ENCODE measurements at regions not wholly inside any gene's neighbourhood (a gene's known extent, or its start where the extent isn't known, plus 50 kb on each side); places are given as distances from the start of the nearest gene placed in this dataset.
"Not testable (repeated sequence)": the region's sequence is repeated elsewhere in the genome, so short reads cannot be mapped to it uniquely, and the experiment has no call there.

- DNase-seq, result peak; percentile 70
Observed at GRCh38 chr13:59391696-59392095, 772.0 kb downstream of the DIAPH3 start.

GRCh38 chr13:59392328-59392727 lies 771.4 kb downstream of the DIAPH3 start:
- no peak for DNase-seq

GRCh38 chr13:59394496-59394895 lies 769.2 kb downstream of the DIAPH3 start:
- DNase-seq, result no peak

GRCh38 chr13:59398127-59398526 lies 765.6 kb downstream of the DIAPH3 start:
- DNase-seq, result no peak

DNA sequence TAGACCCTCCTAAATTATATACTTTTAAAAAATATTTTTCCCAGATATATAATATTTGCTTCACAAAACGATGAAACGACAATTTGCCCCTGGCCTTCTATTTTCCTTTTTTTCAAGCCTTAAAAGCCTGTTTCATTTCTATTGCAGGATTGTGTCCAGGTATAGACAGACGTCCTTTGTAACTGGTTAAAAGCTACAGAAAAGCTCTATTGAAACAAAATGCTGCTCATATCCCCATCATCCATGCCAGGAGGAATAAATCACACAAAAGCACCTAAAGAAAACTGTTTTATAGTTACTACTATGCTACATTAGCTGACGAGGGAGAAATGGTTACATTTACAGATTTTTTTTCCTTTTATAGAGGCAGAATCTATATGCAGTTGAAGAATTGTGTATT lies 765.1 kb downstream of the DIAPH3 start:
- DNase-seq, result no peak

DNA sequence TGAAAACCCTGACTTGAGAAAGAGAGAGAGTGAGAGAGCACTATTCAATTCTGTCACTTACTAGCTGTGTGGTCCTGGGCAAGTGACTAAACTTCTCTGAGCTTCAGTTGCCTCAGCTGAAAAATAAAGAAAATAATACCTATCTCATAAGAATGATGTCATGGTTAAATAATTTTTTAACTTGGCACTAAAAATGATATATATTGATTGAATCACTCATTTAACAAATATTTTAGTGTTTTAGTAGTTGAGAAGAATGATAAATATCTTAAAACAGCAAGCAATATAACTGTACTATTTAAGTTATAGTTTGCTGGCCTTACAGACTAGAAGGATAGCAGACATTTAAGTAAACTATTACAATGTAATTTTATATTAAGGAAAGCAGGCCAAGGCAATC lies 764.2 kb downstream of the DIAPH3 start:
- no peak for DNase-seq

- no peak for DNase-seq
Observed at GRCh38 chr13:59404331-59404730, 759.4 kb downstream of the DIAPH3 start.

- not testable (repeated sequence) for DNase-seq
Observed at GRCh38 chr13:59407251-59407650, 756.5 kb downstream of the DIAPH3 start.

DNA sequence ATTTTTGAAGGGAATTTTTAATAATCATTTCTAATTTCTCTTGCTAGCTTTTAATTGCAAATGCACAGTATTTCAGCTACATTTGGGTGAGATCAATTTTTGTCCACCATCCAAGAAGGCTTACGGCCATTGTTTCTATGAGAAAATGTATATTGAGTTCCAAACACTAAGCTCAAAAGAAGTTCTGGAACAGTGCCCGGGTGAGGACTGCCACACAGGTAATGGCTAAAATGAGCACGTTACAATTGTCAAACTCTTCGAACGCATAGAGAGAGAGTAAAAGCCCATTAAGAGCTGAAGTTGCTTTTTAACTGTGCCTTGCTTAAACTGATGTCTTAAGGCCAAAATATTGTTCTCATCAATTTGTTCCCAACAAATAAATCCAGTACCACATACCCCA lies 755.0 kb downstream of the DIAPH3 start:
- no peak for DNase-seq

DNA sequence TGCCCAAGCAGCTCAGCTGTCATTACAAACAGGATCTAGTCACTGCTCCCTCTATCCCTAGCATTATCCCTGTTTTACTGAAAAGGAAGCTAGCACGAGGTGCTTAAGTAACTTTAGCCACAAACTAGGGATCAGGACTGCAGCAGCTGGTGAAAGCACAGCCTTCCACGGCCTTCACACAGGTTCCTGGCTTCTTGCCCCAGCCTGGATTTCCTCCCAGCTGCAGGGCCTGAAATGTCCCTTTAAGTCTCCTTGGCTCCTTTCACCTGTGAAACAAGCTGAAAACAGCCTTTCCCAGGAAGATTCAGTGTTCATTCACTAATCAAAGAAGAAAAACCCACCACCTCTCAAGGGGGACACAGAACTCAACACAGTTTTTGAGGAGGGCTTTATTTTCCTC lies 754.5 kb downstream of the DIAPH3 start:
- DNase-seq, result no peak

DNA sequence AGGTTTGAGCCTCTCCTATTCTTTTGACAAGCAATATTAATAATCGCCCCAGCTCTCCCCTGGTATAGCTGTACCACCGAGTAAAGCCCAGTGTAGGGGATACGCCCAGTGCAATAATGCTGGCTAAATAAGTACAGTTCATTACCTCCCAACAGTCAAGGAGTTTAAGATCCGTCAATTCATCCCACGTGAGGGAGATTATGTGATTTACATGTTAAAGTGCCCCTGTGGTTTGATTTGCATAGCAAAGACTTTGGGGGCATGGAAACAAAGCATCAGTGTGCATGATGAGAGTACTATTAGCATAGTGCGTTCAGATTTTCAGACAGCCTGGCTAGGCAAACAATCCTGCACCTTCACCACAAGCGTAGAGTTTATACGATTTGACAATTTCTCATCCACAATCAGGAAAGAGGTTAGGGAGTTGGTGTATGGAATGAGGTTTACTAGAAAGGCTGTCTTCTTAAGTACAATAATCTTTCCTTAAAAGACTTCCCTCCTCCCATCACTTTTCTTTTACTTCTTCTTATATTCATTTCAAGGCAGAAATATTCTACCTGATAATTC lies 754.0 kb downstream of the DIAPH3 start:
- DNase-seq, result no peak

DNA sequence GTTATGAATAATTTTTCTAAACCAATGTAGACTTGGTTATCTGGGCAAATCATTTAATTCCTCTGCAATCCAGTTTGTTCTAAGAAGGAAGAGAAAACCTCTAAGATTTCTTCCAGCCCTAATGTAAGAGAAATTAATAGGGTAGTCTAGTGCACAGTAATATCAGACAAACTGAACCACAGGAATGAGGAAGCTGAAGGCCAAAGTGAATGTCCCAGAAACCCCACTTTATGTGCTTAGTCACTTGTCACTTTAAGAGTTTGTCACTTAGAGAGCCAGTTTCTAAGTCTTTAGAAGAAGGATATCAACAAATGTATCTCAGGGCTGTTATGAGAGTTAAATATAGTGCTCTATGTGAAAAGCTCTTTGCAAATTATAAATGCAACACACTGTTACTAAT lies 750.6 kb downstream of the DIAPH3 start:
- no peak for DNase-seq

DNA sequence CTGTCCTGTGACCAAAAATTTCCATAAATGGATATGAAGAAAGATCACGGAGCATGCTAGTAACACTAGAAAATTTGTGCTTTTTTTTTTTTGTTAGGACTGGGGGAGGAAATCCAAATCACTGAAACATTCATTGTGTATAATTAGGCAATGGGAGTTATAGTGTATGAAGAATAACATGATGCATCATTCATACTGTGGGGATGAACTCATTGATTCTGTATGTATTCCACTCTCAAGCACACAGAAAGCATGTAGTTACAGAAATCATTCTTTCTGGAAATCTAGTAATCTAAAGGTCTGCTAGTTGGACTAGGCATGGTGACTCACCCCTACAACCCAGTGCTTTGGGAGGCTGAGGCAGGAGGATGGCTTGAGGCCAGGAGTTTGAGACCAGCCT lies 749.7 kb downstream of the DIAPH3 start:
- no peak for DNase-seq

DNA sequence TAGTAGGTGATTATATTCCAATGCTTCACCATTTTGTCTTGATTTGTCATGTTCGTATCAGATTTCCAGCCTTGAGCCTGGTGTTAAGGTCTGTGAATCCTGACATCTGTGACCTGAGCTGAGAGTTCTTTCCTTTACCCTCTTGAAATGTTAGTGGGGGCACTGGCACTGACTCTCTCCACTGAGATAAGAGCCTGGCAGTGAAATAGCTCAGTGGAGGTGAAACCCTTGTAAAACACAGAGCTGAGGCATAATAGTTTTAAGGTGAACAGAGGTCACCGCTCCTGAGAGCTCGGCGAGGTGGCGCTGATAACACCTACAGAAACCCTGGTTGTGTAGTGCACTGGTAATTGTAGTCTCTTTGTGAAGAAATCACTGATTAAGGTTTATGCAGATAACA lies 748.2 kb downstream of the DIAPH3 start:
- DNase-seq, result no peak

DNA sequence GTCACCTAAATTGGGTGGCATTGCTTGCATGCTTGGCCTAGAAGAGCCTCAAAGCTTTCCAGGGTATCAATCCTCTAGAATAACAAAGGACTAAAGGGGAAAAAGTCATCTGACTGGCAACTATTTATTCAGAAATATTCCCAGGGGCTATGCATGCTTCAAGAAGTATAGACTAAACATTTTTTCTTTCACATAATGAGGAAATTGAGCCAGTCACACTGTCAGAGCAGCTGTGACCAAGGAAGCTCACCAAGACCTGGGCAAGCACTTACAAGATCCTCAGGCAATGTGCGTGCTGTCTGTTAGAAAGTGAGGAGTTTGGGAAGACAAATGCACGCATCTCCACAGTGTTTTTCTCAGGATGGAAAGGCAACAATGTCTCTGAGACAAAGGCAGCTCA lies 747.2 kb downstream of the DIAPH3 start:
- DNase-seq, result no peak

DNA sequence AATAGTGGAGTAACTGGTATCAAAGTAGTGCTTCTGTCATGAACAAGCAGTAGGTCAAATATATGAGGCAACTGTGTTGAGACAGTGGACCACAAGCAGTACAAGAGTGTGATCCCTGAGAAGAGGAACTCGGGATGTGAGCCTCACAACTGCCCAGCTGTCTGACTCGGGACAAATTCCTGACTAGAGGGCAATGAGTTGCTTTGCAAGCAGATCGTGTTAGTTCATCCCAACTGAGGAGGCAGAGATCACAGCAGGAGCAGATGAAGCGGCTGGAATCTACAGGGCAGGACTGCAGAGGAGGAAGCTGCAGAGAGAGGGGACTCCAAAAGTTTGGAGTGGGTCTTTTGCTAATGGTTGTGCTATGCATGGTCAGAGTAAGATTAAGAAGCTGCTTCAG lies 741.1 kb downstream of the DIAPH3 start:
- DNase-seq, result no peak

DNA sequence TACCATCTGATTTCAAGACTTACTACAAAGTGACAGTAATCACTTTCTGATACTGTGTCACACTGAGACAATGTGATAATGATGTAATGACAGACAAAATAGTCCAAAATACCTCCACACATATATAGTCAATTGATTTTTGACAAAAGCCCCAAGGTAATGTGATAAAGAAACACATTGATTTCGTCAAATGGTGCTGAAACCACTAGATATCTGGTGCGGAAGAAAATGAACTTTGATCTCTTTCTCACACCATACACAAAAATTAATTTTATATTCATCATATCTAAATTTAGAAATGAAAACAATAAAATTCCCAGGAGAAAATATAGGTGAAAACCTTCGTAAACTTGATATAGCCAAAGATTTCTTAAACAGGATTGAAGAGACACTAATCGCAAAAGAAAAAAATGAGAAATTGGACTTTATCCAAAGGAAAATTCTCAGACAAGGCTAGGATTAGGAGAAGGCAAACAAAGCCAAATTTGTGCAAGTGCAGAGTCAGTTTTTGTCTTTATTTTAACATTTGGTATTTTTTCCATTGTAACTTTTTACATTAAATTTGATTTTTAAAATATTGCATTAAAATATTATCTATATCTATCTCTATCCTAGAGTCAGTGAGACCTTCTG lies 739.9 kb downstream of the DIAPH3 start:
- DNase-seq, result no peak

GRCh38 chr13:59424661-59425060 lies 739.1 kb downstream of the DIAPH3 start:
- DNase-seq, result no peak

DNA sequence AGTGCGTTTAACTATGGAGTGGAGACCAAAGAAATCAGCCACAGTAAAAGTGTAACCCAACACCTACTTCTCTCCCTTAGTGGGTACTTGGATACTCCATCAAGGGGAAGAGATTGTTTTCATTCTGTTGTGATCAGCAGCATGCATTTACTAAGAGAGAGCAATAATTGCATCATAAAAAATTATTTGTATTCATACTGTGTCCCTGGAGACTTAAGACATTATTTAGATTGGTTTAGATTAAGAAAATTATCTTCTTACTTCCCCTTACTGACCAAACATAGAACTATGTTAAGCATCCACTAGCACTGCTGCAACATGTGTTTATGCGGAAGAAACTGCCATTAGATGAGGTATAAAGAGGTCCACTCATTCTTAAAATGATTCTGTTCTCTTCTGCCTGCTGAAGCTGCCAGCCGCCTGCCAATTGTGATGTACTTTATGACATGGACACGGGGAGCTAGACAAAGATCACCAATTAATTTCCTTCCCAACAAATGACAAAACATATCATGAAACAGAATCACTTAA lies 738.5 kb downstream of the DIAPH3 start:
- no peak for DNase-seq

DNA sequence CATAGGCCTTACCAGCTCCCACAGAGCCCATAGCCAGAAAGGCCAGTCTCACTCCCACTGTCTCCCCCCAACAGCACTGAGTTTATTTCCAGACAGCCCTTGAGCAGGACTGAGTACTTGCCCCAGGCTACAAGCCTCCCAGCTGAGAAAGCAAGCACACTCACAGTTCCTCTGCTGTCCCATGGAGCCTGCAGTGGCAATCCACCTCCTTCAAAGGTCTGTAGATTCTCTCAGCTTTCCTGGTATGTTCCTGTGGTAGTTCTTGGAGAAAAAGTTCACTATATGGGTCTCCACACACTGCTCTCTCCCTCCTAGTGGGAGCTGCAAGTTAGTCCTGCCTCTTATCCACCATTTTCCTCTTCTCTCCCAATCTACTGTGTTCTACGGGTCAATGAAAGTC lies 728.7 kb downstream of the DIAPH3 start:
- DNase-seq, result no peak

- DNase-seq, result no peak
Observed at GRCh38 chr13:59437544-59438301, 726.0 kb downstream of the DIAPH3 start.

- no peak for DNase-seq
Observed at GRCh38 chr13:59439776-59440428, 723.8 kb downstream of the DIAPH3 start.

- not testable (repeated sequence) for DNase-seq
Observed at GRCh38 chr13:59441068-59441467, 722.7 kb downstream of the DIAPH3 start.
